HG03558 (cell line): ENCODE measurements at regions not wholly inside any gene's neighbourhood (a gene's known extent, or its start where the extent isn't known, plus 50 kb on each side); places are given as distances from the start of the nearest gene placed in this dataset.
"Not testable (repeated sequence)": the region's sequence is repeated elsewhere in the genome, so short reads cannot be mapped to it uniquely, and the experiment has no call there.

Experiments used
- ATAC-seq: cut with Tn5 transposase; IDR thresholded peaks from one replicate; pipeline ENCODE4 v1.9.1; 2021; ENCODE audit warnings: moderate number of reproducible peaks; ENCODE audit not compliant: unreplicated experiment; ENCODE audit errors: extremely low read depth

DNA sequence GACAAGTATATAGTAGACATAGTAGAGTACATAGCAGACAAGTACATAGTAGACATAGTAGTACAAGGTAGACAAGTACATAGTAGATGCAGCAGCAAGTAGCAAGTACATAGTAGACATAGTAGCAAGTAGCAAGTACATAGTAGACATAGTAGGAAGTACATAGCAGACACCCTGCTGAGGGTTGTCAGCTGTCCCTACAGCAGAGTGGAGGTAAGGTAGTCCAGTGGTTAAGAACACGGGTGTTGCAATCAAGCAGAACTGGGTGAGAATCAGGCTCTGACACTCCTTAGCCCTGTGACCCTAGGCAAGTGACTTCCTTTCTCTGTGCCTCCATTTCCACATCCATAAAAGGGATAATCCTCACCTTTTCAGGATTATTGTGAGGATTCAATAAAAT, 94.7 kb downstream of the NOG start:
- ATAC-seq, result no peak

GRCh38 chr17:56690441-56691291, 97.2 kb downstream of the NOG start:
- ATAC-seq, result no peak

GRCh38 chr17:56694825-56695224, 101.3 kb downstream of the NOG start:
- no peak for ATAC-seq

- no peak for ATAC-seq
Observed at GRCh38 chr17:56697190-56697589, 103.7 kb downstream of the NOG start.

DNA sequence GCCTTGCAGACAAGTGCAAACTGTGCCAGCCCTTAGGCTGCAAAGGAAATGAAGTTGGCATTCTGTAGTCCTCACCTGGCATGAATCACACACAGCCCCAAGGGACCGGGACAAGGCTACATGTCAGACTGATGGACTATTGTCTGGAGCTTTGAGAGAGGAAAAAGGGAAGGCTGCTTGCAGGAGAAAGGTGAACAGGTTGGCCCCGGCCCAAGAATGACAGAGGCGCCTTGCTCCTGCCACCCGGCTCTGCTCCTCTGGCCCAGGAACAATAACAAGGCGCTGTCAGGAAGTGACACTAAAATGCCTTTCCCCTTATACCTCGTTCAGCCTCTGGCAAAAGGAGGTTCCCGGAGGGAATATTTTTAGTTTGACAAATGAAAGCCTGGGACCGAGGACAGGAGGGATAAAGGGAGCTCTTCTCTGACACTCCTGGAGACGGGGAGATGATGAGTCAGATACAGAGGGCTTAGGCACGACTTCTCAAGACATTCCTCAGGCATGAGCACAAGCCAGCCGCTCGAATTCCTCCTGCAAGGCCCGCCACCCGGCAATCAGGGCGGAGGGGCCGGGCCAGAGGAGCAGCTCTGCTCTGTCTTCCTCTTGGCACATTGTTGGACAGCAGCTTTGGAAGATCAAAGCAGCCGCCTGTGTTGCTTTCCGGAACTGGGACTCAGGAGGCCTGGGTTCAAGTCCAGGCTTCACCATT, 105.8 kb downstream of the NOG start:
- ATAC-seq, result no peak

DNA sequence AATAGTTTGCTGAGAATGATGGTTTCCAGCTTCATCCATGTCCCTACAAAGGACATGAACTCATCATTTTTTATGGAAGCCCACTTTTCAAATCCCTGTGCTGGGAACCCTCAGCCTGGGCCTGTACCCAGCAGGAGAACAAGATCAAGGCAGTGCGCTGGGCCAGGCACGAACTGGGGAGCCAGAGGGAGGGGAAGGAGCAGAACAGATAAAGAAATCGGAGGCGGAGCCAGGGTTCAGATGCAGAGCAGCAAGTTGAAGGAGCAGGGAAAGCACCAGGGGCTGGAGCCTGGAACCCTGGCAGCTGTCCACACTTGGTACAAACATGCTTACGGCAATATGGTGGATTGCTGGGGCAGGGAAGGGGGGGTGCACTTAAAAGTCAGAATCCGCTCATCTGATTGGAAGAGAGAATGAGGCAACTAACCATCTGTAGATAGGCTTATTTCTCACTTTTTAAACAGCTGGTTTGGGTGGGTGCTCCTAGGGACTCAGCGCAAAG, 107.5 kb downstream of the NOG start:
- ATAC-seq, result no peak

- no peak for ATAC-seq
Observed at GRCh38 chr17:56707312-56708219, 114.1 kb downstream of the NOG start.

DNA sequence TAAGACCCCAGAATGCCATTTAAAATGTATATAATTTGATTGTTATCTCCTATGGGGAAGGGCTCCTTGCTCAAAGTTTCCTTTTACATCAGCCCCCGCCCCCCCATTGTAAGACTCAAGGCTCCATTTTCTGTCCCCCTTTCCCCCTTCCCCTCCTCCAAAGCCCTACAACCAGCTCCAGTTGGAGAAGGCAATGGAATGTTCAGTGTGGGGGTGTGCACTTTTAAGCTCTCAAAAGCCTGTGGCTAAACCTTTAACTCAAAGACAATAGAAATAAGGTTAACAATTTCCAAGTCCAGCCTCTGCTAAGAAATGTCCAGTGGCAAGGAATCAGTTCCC, 114.7 kb downstream of the NOG start:
- ATAC-seq, result no peak

DNA sequence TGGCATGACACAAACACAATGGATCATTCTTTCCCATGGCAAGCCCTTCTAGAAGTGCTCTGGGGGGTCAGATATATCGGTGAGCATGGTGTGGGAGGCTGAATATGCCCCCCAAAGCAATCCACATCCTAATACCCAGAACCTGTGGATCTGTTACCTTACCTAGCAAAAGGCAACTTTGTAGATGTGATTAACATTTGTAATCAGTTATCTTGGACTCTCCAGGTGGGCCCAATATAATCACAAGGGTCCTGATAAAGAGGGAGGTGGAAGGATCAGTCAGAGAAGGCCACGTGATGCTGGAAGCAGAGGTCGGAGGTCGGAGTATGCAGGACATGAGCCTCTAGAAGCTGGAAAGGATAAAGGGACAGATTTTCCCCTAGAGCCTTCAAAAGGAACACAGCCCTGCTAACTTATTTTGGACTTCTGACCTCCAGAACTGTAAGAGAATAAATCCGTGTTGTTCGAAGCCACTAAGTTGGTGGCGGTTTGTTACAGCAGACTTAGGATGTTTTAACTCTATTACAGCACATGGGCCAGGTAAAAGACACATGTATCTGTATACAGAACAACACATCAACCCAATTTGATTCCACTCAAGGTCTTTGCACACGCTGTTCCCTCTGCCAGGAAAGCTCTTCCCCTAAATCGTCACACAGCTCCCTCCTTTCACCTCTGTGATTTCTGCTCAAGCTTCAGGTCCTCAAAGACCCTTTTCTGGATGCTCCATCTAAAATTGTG, 115.3 kb downstream of the NOG start:
- ATAC-seq, result no peak

DNA sequence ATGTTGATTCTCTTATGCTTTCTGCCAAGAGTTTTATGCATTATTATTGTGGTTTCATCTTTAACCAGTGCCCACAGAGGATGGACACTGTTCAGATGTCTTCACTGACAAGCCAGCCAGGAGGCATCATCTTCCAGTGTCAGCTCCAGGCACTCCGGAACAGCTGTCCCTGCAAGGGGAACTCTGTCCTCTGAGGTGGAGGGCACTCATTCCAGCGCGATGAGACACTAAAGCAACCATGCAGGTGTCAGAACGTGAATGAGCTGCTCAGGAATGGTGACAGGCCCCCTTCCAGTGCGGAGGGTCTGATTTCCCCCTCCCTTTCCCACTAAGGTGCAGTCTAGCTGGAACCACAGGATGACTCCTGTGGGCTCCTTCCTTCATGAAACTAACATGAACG, 117.5 kb downstream of the NOG start:
- ATAC-seq, result no peak

DNA sequence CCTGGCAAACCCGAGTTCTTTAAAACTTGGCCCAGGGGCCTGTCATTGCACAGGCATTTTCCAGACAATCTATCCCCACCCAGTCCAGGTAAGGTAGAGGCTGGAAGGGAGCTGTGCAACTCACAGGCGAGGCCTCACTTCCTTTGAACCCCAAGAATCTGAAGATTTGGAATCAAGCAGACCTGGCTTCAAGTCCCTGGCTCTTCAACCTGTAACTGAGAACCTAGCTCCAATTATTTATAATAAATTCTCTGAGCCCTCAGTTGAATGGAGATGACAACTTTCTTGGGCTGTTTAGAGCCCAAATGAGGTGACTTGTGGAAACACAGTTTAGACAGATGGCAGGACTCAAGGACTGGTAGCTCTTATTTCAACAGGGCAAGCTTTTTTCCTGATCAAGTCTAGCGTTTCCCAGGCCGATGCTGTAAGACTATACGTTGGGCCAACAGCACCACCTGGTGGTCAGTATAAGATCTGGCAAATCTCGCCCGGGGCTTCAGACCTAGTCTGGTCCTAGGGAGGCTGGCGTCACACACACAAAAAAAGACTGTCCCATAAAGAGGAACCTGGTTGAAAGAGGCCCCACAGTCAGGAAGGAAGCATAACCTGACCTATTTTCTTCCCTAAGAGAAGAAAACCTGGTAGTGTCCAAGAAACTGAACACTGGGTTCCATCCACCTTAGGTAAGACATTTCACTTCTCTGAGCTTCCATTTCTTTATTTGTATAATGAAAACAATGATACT, 117.9 kb downstream of the C17orf67 start:
- peak; percentile 74 for ATAC-seq

- no peak for ATAC-seq
Observed at GRCh38 chr17:56717471-56717870, 116.2 kb downstream of the C17orf67 start.

- no peak for ATAC-seq
Observed at GRCh38 chr17:56718515-56718914, 115.2 kb downstream of the C17orf67 start.

DNA sequence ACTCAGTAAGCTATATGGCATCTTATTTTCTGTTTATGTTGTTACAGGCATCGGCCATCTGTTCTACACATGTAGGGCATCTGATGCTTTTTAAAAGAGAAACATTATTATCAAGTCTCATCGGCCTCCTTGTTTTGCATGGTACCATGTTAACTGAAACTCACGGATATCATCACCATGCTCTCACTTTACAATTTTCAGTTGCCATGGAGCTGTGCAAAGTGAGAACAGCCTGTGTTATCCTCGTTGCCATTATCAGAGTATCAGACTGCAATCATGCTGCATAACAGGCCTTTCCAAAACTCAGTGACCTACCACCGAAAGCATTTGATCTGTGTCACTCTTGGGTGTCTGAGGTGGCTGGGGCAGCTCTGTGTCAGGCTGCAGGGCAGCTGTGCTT, 110.3 kb downstream of the C17orf67 start:
- ATAC-seq, result no peak

- no peak for ATAC-seq
Observed at GRCh38 chr17:56724664-56725063, 109.1 kb downstream of the C17orf67 start.

- no peak for ATAC-seq
Observed at GRCh38 chr17:56725144-56725543, 108.6 kb downstream of the C17orf67 start.

DNA sequence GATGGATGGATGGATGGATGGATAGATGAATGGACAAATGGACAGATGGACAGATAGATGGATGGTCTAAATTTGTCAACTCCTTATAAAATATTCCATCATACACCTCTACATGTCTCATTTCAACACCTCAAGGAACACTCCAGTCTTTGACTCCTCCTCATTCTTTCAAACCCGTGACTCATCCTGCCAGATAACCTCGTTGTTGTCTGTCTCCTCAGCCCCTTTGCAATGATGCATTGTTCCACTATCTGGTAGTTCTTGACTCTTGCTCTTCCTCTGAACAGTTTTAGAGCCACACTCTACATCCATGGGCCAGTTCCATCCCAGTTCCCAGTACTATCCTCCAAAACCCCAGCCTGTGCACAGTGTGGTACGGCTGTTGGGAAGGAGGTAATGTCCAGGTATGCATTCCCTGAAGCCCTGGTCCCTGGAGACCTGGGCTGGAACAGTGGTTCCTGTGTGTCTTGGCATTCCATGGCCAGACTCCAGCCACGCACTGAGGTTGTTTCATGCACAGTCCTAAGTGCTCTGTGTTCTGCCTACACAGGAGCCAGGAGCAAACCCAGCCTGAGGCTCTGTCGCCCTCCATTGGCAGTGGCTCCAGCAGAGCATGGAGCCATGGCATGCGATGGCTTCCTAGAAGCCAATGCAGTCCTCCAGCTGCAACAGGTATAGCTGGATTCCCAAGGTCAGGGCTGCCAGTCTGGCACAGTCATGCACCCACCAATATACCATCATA, 105.7 kb downstream of the C17orf67 start:
- ATAC-seq, result no peak

- not testable (repeated sequence) for ATAC-seq
Observed at GRCh38 chr17:56731096-56731495, 102.6 kb downstream of the C17orf67 start.

DNA sequence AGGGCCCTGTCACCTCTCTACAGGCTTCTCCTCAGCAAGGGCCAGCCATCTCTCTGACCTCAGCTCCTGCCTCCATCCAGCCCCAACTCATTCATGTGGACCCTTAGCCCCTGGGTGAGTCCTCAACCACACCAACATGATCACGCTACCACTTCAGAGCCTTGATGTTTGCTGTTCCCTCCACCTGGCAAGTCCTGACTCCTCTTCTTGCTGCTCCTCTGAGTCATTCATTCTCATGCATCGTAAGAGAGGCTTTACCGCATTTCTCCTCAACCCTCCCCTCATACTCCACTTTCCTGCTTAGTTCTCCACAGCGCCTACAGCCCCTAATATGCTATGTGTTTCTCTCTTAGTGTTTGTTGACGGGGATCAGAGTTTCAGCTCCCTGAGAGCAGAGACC, 99.9 kb downstream of the C17orf67 start:
- no peak for ATAC-seq
